ENCODE measurements at regions not wholly inside any gene's neighbourhood (a gene's known extent, or its start where the extent isn't known, plus 50 kb on each side); places are given as distances from the start of the nearest gene placed in this dataset.

- H3K79me2 ChIP-seq (ENCODE audit: insufficient read depth, low read length) = no peaks in the 10 kb centered on the region
- no peaks in the 10 kb centered on the region for H4K20me1 ChIP-seq (ENCODE audit: insufficient read depth)
- H3K9me2 ChIP-seq (ENCODE audit: insufficient read depth) = no peaks in the 10 kb centered on the region
- RAD21 ChIA-PET (ENCODE audit: low non-redundant PET in 1 of 2, low total read pairs in 2 of 2, uncharacterized antibody in 2 of 2, unreplicated experiment in 2 of 2) = no interaction called here
- H2AFZ ChIP-seq (ENCODE audit: low read depth, low read length, poor library complexity, severe bottlenecking) = no peak overlapping the region
- H3K9me3 ChIP-seq (ENCODE audit: control insufficient read depth in 1 of 2, insufficient read depth in 1 of 2, low read depth in 1 of 2, low read length in 2 of 2) = no peaks in the 10 kb centered on the region
- no peak for TF ChIP-seq EZH2 (IDR thresholded peaks at IDR 0.05)
- TF ChIP-seq FOSL1 (IDR thresholded peaks at IDR 0.05; ENCODE audit: low read depth) = no peak
- no peak for TF ChIP-seq CEBPB (IDR thresholded peaks at IDR 0.05; ENCODE audit: low read depth)
- TF ChIP-seq EGR1 (IDR thresholded peaks at IDR 0.05; ENCODE audit: low read depth) = no peak
- no peak for TF ChIP-seq SRF (IDR thresholded peaks at IDR 0.05; ENCODE audit: low read depth)
- TF ChIP-seq ZBTB33 (IDR thresholded peaks at IDR 0.05; ENCODE audit: extremely low read depth, insufficient replicate concordance, low read length) = no peak
- no peak for TF ChIP-seq POLR2AphosphoS5 (IDR thresholded peaks at IDR 0.05; ENCODE audit: low read depth, low read length)
- TF ChIP-seq RAD21 (IDR thresholded peaks at IDR 0.05; ENCODE audit: low read depth) = no peak
- no peak for TF ChIP-seq YY1 (IDR thresholded peaks at IDR 0.05; ENCODE audit: extremely low read depth, insufficient replicate concordance, low read depth, low read length)
- no peak for TF ChIP-seq SIN3A (IDR thresholded peaks at IDR 0.05; ENCODE audit: low read depth)
- TF ChIP-seq EZH2phosphoT487 (IDR thresholded peaks at IDR 0.05; ENCODE audit: borderline replicate concordance) = no peak
- TF ChIP-seq CBX3 (IDR thresholded peaks at IDR 0.05; ENCODE audit: low read depth) = no peak
- CTCF ChIA-PET = no interaction called here
- no TSS peak for BruUV-seq (replicated peaks)
- no peak overlapping the region for H3K4me3 ChIP-seq (replicated peaks in 1 of 2; ENCODE audit: low read depth in 1 of 2, low read length in 2 of 2)
- no peak for DNase-seq (ENCODE audit: low read depth, low spot score)
- no peak for ATAC-seq
- H3K9ac ChIP-seq (ENCODE audit: low read length) = no peak overlapping the region
- no peaks in the 10 kb centered on the region for H3K4me1 ChIP-seq (ENCODE audit: control insufficient read depth in 1 of 2, insufficient read depth in 2 of 2, low read length in 2 of 2)
- POLR2A ChIA-PET = no interaction called here
- no peaks in the 10 kb centered on the region for H3K36me3 ChIP-seq (ENCODE audit: control insufficient read depth in 1 of 2, insufficient read depth in 2 of 2, low read length in 2 of 2)
- intact Hi-C loops (cut with micrococcal nuclease) = no loop called here
- no peak overlapping the region for H3K27ac ChIP-seq (ENCODE audit: low read depth, low read length)
- no peak overlapping the region for H3K4me2 ChIP-seq (ENCODE audit: low read length)
- no peaks in the 10 kb centered on the region for H3K27me3 ChIP-seq (ENCODE audit: insufficient read depth, low read length)
These were observed 217.1 kb upstream of the ZMIZ1 start for GRCh38 chr10:78851647-78852046.

All from HCT116 (cell line).